ENCODE measurements at regions not wholly inside any gene's neighbourhood (a gene's known extent, or its start where the extent isn't known, plus 50 kb on each side); places are given as distances from the start of the nearest gene placed in this dataset.
A peak's percentile ranks its signal among the peaks of the same experiment; 100 is the strongest.
"Not testable (repeated sequence)": the region's sequence is repeated elsewhere in the genome, so short reads cannot be mapped to it uniquely, and the experiment has no call there.

DNA sequence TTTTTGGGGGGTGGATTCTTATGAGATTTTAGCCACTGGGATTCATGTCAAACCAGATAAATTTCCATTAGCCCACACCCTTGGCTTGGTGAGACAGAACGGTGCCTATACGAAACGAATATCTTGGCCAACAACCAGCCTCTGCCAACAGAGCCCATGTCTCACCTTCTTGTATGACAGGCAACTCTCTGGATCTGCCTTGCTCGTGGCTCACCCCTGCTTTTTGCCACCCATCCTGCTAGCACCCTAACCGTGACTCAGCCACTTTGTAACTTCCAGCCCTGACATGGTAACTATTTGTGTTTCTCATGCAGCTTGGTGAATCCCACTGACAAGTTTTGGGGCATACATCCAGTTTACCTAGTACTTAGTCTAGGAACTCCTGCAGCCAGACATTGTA is 457.0 kb downstream of the SPATA31D1 start:
- no peak for DNase-seq (ENCODE audit: low read depth in 2 of 2)

GRCh38 chr9:82447343-82447742 is 458.8 kb downstream of the SPATA31D1 start:
- DNase-seq (ENCODE audit: low read depth in 2 of 2): no peak

DNA sequence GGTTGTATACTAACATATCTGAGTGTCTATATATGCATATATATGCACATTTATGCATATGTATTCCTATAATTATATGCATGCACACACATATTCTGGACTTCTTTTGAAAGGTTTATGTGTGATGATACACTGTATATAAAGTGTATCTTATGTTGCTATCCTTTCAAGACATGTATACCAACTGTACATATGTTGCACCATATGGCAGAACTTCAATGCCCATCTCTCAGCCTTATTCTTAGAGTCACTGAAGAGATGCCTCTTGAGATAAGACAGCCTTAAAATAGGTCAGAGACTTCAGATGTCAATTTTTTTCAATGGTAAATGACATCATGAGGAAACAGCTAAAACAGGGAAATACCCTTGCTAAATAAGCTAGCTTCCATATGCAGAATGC is 461.4 kb downstream of the SPATA31D1 start:
- no peak for DNase-seq (ENCODE audit: low read depth in 2 of 2)

- DNase-seq (ENCODE audit: low read depth in 2 of 2): no peak
These were observed 466.1 kb downstream of the SPATA31D1 start for GRCh38 chr9:82454509-82455190.

- peak in 1 of 2 experiments; percentile 5 for DNase-seq (ENCODE audit: low read depth in 2 of 2)
These were observed 468.1 kb downstream of the SPATA31D1 start for GRCh38 chr9:82456642-82457041.

GRCh38 chr9:82457298-82457697 is 468.7 kb downstream of the SPATA31D1 start:
- DNase-seq (ENCODE audit: low read depth in 2 of 2): no peak

DNA sequence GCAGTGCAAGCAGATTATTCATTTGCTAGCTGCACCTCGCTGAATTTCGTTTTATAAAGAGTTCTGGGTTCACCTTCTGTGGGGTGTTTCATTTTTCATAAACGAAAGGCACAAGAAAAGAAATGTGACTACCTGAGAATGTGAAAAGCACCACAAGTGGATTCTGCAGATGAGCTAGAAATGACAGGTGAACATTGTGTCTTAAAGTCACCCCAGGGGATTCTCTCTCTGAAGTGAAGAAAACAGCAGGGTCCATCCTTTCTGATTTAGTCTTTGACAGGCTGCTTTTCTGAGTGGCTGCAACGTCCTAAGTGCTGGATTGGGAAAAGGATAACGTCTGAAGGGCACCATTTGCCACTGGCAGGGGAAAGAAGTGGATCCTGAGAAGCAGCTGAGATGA is 469.3 kb downstream of the SPATA31D1 start:
- DNase-seq (ENCODE audit: low read depth in 2 of 2): no peak

DNA sequence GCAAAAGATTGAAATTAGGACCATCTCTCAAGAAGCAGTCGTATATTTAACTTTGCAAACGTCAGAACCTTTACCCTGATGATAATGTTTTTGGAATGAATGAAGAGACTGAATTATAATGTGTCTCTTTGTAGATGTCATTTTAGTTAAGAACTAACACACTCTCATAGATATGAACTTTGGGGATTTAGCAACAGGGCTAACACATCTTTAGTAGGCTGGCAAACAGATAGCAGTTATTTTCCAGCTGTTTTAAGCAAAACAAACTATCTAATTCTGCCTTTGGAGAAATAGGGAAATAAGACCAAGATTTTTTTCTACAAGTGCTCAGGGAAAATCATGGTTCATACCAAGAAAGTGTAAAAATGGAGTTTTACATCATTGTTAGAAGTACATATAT is 469.7 kb downstream of the SPATA31D1 start:
- no peak for DNase-seq (ENCODE audit: low read depth in 2 of 2)

GRCh38 chr9:82466616-82467260 is 478.2 kb downstream of the SPATA31D1 start:
- DNase-seq (ENCODE audit: low read depth in 2 of 2): no peak

DNA sequence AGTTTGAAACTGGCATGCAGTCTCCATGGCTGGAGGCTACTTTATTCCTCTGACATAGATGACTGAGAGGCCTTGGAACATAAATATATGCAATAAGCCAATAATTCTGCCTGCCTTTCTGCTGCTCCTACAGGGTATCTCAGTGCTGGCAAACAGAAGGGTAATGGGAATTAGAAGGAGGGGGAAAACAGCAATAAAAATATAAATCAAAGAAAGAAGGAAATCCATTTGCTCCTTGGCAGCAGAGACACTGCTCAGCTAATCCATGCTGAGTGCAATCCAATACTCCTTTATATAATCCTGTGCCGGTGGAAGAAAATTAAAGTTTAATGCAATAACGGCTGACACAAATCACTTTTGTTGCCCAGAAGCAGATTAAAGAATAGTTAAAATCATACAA is 478.9 kb downstream of the SPATA31D1 start:
- no peak for DNase-seq (ENCODE audit: low read depth in 2 of 2)

- DNase-seq (ENCODE audit: low read depth in 2 of 2): no peak
These were observed 485.7 kb downstream of the SPATA31D1 start for GRCh38 chr9:82474235-82474634.

DNA sequence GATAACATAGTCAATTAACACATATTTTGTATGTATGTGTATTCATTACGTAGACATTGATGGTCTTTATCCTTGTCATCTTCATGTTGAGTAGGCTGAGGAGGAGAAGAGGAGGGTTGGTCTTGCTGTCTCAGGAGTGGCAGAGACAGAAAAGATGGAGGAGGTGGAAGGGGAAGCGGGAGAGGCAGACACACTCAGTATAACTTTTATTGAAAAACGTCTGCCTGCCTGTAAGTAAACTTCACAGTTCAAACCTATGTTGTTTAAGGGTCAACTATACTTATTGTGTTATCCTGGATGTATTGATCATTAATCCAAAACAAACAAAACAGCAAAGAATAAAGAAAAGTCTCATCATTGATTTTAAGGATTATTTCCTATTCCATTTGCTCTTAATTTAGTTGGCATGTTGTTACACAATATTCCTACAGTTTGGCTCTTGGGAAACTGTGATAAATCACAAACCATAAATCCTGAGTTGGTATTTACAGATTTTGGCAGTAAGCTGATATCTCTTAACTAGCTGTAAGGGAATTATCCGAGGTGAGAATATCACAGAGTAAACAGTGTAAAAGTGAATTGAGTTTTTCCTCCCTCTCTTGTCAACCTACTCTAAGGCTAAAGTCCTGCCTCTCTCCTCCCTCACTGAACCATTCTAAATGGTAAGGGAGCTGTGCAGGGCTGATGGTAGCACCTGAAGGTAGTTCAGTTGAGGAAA is 487.2 kb downstream of the SPATA31D1 start:
- no peak for DNase-seq (ENCODE audit: low read depth in 2 of 2)

DNA sequence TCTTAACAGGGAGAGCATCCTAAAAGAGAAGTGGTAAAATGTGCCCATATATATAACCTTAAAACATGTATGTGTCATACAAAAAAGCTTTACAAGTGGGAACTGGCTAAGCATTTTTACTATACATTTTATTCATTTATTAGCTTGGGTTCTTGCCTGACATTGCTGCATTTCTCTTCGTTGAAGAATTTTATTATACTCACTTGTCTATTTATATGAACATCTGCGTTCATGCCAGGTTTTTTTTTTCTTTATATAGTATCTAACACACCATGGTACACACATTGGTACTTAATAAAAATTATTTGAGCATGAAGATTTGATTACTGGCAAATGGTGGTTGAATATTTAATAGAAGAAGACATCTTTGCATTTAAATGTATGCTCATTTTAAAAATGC is 492.3 kb downstream of the SPATA31D1 start:
- DNase-seq (ENCODE audit: low read depth in 2 of 2): no peak

DNA sequence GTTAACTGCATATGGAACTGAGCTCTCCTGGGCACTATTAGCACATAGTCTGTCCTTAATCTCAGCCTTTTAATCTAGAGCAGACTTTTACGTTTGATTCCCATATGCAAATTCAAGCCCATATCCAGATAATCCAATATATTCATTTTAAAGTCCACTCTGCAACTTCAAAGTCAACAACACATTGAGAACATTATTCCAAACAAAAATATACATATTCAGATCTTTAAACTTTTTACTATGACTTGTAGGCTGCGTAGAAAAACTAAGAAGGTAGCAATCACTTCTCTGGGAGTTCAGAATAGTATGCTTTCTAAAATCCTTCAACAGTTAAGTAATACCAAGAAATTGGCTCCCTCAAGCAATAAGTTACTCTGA is 499.4 kb downstream of the SPATA31D1 start:
- no peak for DNase-seq (ENCODE audit: low read depth in 2 of 2)

DNA sequence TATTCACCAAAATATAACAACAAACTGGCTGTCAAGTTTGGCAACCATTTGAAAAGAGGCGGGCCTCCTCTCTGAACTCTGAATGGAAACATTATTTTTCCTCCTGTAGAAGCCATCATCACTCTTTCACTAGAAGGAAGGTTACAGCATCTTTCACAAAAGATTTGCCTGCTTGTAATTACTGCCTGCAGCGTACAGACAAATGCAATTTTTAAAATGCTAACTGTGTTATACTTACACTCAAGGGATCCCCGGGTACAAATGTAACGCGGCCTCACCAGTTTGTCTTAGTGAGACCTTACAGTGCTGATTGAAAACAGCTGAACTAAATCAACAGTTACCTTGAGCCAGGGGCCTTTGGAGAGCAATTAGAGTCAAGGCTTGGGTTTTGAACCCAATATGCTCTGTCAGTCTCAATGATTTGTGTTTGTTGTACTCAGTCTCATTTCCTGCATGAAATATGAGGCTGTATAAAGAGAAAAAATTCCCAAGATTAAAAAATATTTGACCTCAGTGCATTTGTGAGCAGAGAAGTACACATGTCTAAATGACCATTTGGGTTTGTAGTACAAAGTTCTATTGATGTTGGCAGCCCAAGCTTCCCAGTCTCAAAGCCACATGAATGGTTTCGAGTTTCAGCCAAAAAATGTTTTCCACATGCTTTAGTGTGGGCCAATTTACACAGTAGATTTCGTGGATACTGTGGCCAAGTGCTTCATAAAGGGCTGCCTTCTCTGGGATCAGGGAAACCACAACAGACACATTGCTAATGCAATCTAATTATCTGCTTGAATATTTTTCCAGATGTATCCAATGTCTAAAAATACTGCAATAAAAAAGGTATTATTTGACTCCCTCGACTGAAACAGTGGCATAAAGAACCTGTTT is 500.0 kb downstream of the SPATA31D1 start:
- DNase-seq (ENCODE audit: low read depth in 2 of 2): peak; percentile 83 to 84

GRCh38 chr9:82489201-82489821 is 500.7 kb downstream of the SPATA31D1 start:
- DNase-seq (ENCODE audit: low read depth in 2 of 2): no peak

GRCh38 chr9:82490019-82490499 is 501.5 kb downstream of the SPATA31D1 start:
- peak; percentile 50 to 53 for DNase-seq (ENCODE audit: low read depth in 2 of 2)

- DNase-seq (ENCODE audit: low read depth in 2 of 2): not testable (repeated sequence)
These were observed 502.2 kb downstream of the SPATA31D1 start for GRCh38 chr9:82490821-82491220.

- DNase-seq (ENCODE audit: low read depth in 2 of 2): no peak
These were observed 503.0 kb downstream of the SPATA31D1 start for GRCh38 chr9:82491604-82492003.

DNA sequence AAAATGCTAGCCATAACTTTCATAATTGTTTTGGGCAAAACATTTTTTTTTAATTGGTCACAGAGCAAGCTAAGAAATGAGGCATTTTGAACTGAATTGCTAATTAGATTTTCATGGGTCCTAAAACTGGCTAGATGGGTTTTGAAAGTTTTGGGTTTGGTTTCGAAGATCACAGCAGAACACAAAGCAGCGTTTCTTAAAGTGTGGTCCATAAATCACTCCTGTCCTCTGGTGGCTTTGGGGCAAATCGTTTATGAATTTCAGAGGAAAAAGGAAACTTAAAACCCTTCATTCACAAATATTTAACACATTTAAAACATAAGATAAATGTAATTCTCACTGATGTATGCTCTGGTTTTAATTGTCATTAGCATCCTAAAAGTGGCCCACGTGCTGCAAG is 503.7 kb downstream of the SPATA31D1 start:
- DNase-seq (ENCODE audit: low read depth in 2 of 2): no peak
